GM10266 (cell line): ENCODE measurements at regions not wholly inside any gene's neighbourhood (a gene's known extent, or its start where the extent isn't known, plus 50 kb on each side); places are given as distances from the start of the nearest gene placed in this dataset.

Experiments used
- DNase-seq: peaks from one replicate; pipeline ENCODE4 v3.0.0; 2012; ENCODE audit errors: extremely low spot score
- TF ChIP-seq, protein P1 (sequence below): IDR thresholded peaks from 2 replicates; pipeline ENCODE4 v1.5.1; 2012; ENCODE audit warnings: mild to moderate bottlenecking, low read depth; ENCODE audit not compliant: control insufficient read depth, insufficient read depth; ENCODE audit errors: missing control alignments

DNA sequence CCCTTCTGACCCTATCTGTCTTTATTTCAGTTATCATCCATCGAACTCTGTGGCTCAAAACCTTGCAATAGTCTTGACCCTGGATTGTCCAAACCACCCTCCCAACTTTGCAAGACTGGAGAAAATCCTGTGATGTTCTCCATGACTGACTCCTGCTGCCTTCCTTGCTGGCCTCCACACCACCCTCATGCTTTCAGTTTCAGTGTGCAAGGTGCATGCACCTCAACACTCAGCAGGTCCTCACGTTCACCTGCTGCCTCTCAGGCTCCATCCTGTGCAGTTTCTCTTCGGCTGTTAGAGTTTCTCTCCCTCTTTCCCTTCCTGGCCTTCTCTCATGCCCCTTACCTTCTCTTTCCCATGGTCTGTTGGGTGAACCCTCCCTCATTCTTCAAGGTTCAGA, 59.4 kb upstream of the ASIC2 start:
- DNase-seq, result no peak
- TF ChIP-seq, protein P1, sequence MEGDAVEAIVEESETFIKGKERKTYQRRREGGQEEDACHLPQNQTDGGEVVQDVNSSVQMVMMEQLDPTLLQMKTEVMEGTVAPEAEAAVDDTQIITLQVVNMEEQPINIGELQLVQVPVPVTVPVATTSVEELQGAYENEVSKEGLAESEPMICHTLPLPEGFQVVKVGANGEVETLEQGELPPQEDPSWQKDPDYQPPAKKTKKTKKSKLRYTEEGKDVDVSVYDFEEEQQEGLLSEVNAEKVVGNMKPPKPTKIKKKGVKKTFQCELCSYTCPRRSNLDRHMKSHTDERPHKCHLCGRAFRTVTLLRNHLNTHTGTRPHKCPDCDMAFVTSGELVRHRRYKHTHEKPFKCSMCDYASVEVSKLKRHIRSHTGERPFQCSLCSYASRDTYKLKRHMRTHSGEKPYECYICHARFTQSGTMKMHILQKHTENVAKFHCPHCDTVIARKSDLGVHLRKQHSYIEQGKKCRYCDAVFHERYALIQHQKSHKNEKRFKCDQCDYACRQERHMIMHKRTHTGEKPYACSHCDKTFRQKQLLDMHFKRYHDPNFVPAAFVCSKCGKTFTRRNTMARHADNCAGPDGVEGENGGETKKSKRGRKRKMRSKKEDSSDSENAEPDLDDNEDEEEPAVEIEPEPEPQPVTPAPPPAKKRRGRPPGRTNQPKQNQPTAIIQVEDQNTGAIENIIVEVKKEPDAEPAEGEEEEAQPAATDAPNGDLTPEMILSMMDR, result no peak

DNA sequence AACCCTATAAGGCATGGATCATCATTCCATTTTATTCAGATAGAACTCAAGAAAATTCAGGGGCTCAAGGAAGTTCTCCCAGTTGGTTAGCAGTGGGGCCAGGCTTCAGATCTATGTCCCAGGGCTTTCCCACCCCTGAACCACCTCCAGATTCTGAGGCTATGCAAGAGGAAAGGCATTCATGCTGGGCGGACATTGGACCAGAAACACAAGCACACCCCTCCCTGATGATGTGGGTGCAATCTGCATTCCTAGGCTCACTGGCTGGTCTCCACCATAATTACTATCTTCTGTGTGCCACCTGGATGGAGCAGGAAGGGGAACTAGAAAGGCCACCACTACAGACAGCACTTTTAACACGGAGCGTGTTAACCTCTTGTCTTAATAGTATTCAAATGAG, 63.2 kb upstream of the ASIC2 start:
- DNase-seq, result no peak
- TF ChIP-seq, protein P1, result no peak

DNA sequence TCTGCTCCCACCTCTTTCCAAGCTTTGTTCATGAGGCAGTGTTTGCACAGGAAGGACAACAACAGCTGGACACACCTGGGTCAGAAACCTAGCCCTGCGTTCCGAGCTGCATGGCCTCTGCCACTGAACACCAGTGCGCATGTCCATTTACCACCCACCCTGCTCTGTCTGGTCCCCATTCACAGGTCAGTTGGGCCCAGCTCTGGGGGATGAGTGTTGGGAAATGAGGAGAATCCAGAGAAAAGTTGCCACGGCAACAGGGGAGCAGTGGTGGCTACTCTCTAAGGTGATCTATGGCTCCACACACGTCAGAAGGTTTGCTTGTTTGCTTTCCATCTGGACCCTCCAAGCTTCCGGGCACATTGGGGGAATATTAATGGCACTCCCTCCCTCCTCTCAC, 70.4 kb upstream of the ASIC2 start:
- no peak for DNase-seq

DNA sequence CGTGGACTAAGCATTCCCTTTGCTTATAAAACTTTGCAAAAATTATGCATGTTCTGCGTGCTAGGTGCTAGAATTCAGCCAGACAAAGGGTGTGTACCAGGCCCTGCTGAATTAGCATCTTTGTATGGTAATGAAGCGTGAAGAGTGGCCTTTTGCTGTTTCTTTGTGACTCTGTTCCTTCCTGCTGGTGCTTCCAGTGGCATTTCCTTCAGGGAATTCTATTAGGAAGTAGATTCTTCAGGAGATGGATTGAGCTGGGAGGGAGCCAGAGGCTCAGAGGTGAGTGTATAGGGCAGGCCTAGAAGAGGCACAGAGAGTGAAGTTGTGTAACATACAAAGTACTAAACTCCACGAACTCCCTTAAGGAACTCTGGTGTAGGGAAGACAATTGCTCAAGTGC, 73.9 kb upstream of the ASIC2 start:
- TF ChIP-seq, protein P1, result no peak
- DNase-seq, result no peak

More for the DNA sequence above, 70.4 kb upstream of the ASIC2 start:
- TF ChIP-seq, protein P1, result no peak

DNA sequence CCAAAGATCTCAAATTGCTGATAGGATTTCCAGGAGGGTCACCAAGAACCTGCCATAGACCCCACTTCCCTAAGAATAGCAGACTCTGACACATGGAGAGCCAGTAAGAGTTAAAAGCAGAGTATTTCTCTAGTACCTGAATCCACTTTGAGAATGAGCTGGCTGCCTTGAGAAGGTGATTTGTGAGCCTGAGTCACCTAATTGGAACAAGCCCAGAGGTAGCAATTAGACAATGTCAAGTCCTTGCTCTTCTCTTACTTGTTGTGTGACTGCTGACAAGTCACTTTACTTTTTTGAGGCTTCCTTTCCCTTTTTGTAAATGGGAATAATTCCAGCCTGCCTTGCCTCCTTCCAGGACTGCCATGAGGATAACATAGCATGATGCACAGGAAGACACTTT, 76.1 kb upstream of the ASIC2 start:
- no peak for DNase-seq
- TF ChIP-seq, protein P1, result no peak

DNA sequence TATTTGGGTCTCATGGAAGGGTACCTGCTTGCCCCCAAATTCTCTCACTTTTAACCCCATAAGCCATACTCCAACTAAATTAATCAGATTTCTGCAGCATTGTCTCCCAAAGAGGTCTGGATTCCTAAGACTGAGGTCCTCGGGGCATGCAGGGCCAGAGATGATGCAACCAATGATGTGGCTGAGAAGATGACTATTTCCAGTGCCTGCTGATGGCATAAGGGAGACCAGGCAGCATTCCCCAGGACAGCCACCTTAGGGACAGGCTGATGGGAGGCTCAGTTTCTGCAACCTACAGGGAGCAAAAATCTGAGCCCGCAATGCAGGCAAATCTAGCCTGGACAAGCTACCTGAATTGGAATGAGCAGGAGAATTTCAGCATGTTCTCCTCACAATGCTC, 76.8 kb upstream of the ASIC2 start:
- DNase-seq, result no peak
- TF ChIP-seq, protein P1, result no peak

DNA sequence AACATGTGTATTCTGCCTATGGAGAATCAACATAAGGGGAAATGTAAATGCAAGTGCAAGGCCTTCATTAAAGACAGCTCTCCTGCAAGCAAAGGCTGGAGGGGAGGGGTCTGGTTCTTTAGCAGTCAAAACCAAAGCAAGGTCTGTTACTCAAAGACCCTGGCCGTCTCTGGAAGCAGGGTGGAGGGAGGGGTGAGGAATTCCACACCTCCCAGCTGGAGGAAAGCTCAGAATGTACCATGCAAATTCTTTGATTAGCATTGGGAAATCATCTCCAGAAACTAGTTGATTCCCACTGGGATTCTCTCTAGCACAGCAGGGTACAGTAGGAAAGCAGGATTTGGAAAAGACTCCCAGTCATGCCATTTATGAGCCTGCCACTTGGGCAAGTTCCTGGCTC, 77.3 kb upstream of the ASIC2 start:
- TF ChIP-seq, protein P1, result no peak
- DNase-seq, result no peak
